Fibroblast of peridontal ligament (primary cell): ENCODE measurements at regions not wholly inside any gene's neighbourhood (a gene's known extent, or its start where the extent isn't known, plus 50 kb on each side); places are given as distances from the start of the nearest gene placed in this dataset.
A peak's percentile ranks its signal among the peaks of the same experiment; 100 is the strongest.
"Not testable (repeated sequence)": the region's sequence is repeated elsewhere in the genome, so short reads cannot be mapped to it uniquely, and the experiment has no call there.

Source experiments
- DNase-seq: peaks from one replicate; pipeline ENCODE4 v3.0.0-alpha.2; 2010; ENCODE audit errors: extremely low read depth

DNA sequence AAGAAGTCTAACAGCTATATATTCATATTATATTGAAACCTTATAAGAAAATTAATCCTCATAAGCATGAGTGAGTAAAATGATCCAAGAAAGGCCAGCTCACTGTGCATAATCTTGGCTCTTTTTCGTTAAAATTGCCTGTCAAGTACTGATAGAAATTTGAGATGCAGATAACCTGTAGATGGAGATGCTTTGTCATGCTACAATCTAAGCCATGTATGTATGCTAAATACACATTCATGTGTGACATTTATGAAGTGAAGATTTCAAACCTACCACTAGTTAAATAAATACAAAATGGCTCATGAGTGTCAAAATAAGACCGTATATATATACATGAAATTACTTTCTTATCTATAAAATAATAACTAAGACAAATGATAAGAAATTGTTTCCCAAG lies 1491.5 kb upstream of the PRMT6 start:
- no peak for DNase-seq

DNA sequence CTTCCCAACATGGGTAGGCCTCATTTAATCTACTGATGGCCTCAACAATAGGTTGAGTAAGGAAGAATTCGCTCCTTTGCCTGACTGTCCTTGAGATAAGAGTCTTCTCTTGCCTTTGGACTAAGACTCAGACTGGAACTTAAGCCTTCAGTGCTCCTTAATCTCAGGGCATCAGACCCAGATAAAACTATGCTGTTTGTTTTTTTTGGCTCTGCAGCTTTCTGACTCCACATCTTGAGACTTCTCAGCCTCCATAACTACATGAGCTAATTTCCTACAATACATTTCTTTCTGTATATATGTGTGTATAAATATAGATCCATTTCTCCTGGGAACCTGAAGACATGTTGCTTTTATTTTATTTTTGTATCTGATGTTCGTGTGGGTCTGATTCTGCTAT lies 1470.7 kb upstream of the PRMT6 start:
- peak; percentile 17 for DNase-seq

DNA sequence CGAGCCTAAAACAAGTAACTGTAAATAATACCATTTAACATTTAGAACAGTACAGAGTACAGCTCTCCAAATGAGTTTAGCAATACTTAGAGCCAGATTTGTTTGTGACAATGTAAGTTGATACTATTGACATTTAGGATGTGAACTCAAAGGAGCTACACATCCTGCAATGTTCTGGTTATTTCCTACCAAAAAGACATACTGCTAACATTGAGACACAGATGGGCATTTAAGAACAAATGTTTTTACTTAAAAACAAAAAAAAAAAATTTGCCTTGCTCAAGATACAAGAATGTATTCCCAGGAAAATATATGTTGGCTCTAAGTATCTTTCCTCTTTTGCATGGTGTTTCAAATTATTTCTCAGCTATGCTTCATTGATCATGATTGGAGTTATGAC lies 1464.8 kb upstream of the PRMT6 start:
- DNase-seq = peak; percentile 76

DNA sequence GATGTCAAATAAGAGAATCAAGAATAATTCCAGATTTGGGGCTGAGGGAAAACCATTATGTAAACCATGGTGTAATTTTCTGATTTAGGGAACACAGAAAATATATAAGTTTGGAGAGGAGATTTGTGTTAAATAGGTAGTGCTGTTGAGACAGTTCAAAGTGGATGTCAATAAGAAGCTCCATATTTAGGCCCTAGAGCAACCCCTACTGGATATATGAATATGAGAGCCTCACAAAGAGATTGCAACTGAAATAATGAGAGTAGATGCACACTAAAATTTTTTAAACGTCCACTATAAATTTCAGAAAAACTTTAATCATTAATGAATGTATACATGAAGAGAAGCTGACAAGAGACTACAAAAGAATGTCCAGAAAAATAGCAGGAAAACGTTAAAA lies 1447.8 kb upstream of the PRMT6 start:
- DNase-seq = peak; percentile 67

DNA sequence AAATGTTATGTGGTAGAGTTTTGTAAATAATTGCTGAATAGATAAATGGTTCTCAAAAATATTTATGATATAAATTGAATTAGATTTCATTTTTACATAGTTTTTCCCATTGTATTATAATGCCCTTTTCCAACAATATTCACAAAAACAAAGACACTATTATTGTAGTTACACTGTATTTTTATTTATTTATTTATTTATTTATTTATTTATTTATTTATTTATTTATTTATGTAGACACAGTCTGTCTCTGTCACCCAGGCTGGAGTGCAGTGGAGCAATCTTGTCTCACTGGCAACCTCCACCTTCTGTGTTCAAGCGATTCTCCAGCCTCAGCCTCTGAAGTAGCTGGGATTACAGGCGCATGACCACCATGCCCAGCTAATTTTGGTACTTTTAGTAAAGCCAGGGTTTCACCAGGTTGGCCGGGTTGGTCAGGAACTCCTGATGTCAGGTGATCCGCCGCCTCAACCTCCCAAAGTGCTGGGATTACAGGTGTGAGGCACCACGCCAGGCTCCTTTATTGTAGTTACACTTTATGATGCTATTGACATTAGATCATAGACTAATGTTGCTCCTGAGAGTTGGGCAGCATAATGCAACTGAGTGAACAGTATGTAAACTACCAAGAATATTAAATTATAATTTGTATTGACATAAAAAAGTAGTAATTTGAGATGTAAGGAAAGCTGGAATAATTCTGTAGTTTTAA lies 1430.0 kb upstream of the PRMT6 start:
- DNase-seq = no peak

DNA sequence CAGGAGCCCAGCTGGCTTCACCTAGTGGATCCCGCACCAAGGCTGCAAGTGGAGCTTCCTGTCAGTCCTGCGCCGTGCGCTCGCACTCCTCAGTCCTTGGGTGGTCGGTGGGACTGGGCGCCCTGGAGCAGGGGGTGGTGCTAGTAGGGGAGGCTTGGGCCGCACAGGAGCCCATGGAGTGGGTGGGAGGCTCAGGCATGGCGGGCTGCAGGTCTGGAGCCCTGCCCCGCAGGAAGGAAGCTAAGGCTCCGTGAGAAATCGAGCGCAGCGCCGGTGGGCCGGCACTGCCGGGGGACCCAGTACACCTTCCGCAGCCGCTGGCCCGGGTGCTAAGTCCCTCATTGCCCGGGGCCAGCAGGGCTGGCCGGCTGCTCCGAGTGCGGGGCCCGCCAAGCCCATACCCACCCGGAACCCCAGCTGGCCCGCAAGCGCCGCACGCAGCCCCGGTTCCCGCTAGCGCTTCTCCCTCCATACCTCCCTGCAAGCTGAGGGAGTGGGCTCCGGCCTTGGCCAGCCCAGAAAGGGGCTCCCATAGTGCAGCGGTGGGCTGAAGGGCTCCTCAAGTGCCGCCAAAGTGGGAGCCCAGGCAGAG lies 1425.2 kb upstream of the PRMT6 start:
- DNase-seq = not testable (repeated sequence)

DNA sequence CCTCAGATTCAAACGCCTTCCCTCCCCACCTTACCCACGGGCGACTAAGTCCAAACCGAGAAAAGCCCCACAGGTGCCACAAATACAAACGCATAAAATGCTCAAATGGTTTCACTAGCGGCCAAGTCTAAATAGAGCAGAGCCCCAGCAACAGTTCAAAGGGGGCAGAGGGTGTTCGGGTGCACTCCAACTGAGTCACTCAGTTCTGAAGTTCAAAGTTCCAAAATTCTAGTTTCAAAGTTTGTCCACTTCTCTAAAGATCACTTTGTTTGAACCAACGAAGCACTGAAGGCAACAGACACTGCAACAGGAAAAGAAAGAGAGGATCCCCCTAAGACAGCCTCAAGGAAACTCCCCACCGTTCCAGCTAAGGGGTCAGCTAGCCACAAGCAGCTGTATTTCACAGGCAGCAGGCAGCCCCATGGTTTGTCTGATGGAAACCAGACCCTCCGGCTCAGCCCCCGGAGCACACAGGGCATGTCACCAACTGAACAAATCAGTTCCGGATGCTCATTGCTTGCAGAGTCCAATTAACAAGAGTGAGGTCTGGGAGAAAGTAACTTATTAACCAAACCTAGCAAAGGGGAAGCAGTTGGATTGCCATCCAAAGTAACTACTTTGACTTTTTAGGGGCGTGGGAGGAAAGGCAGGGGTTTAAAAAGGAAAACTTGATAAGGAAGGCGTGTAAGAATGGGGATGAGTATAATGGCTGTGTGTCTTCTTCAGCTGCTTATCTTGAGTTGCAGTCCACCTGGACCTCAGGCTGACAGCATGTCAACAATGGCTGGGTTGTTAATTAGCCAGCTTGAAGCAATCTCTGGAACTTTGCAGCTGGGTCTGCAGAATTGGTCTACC lies 1423.9 kb upstream of the PRMT6 start:
- DNase-seq = no peak

DNA sequence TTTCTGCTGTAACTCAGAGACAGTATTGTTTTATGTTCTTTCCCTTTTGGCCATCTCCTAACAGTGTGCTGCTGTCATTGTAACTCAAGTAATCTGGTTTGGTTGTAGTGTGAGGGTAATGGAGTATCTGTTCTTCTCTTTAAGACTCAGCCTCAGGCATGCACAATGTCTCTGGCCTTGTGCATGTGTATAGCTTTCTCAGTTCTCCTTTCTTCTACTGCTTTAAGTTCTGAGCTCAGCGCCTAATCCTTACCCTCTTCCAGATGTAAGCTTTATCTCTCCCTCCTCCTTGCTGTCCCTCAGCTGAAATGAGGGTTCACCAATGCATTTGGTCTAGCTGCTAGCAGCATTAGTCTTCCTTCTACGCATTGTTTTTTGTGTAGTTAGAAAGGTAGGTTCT lies 1420.4 kb upstream of the PRMT6 start:
- DNase-seq = no peak

DNA sequence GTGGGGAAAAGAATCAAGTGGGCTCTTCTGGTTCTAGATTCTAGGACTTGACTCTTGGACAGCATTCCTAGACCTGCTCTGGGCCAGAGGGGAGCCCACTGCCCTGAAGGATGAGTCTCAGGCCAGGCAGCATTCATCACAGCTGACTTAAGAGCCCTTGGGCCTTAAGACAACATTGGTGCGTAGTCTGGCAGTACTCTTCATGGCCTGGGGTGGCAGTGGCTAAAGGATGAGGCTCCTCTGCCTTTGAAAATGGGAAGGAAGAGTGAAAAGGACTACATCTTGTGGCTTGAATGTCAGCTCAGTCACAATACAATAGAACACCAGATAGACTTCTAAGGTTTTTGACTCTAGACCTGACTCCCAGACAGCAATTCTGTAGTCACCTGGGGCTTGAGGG lies 1415.1 kb upstream of the PRMT6 start:
- DNase-seq = no peak

DNA sequence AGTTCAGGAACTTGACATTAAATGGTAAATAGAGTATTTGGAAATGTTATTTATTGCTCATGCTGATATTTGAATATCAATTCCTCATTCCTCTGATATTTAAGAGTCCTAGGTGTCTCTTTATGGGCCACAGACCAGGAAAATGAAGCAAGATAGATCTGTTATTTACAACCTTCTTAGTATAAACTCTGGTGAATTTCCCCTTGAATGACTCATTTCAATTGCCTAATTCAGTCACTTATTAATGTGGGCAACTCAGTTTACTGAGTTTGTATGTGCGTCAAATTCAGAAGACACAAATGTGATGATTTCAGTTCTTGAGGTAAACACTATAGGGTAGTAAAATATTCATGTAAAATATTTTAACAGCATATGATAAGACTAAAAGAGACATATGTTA lies 1404.4 kb upstream of the PRMT6 start:
- DNase-seq = no peak

DNA sequence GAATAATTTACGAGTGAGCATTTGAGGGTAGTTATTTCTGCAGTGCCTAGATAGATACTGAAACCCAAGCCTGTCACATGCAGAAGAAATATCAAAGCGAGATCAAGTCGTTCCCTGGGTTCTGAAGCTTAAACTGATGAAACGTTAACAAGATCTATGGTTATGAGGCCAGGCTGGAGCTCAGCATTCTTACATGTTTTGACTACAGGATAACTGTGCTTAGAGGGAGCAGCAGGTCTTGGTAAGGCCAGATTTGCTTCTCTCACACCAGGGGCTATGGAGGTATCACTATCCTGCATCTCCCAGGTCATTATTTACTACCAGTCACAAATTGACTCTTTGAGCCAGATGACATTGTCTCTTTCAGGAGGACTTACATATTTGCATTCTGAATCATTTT lies 1401.4 kb upstream of the PRMT6 start:
- no peak for DNase-seq

DNA sequence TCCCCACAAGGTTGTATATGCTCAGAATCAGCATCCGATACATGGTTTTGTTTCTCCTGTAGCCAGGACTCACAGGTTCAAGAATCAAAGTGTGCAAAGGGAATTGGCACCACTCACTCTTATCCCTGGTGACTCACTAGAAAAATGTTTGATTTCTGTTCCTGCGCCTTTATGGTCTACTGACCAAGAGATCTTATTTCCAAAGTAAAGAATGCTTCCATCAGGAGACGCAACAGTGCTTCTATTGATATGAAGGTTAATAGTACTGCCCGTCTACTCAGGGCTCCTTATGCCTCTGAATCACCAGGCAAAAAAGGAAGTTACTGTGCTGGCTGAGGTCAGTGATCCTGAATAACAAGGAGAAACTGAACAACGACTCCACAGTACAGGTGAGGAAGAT lies 1392.0 kb upstream of the PRMT6 start:
- no peak for DNase-seq

DNA sequence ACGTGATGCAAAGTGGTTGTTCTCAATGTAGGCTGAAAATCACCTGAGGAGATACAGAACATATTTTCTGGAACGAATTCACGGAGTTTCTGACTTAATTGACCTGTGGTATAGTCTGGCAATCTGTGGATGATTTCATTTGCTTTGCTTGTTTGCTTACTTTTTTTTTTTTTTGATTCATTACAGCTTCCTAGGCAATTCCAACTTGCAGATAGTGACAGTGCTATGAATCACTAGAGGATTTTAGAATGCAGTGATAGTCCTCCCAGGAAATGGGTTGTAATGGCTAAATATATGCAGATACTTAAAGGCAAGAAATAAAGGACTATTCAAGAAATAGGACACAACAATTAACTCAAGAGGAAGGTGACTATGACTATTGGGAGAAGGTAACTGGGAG lies 1378.1 kb upstream of the PRMT6 start:
- no peak for DNase-seq

DNA sequence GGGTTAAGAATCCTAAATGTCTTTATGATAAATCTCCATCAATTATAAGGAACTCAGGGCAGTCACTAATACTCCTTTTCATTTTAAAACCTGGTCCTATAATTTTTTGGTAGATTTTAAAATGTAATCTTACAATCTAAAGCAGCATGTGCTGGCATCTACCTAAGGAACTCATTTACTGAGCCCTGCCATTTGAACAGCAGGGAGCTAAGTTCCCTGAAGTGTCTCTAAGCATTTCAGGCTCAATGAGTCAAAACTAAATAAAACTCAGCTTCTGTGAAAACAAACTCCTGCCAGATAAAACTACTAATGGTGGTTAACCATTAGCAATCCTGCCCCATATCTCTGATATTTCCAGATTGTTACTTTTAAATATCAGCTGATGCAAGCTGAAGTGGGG lies 1371.8 kb upstream of the PRMT6 start:
- no peak for DNase-seq

DNA sequence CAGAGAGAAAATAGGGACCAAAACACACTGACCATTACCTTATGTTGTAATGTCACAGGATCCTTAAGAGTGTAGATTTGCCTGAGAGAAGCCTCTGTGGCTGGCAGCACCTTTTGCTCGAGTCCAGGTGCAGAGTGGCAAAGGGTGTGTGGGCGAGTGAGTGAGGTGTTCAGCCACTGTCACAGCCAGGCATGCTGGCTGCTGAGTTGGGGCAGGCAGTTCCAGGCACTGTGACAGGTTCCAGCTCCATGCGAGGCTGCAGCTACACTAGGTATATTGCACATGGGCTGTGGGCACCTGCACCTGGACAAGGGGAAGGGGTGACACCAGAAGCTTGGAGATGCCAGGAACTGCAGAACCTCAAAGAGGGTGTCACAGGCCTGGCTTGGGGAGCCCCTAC lies 1370.4 kb upstream of the PRMT6 start:
- no peak for DNase-seq

DNA sequence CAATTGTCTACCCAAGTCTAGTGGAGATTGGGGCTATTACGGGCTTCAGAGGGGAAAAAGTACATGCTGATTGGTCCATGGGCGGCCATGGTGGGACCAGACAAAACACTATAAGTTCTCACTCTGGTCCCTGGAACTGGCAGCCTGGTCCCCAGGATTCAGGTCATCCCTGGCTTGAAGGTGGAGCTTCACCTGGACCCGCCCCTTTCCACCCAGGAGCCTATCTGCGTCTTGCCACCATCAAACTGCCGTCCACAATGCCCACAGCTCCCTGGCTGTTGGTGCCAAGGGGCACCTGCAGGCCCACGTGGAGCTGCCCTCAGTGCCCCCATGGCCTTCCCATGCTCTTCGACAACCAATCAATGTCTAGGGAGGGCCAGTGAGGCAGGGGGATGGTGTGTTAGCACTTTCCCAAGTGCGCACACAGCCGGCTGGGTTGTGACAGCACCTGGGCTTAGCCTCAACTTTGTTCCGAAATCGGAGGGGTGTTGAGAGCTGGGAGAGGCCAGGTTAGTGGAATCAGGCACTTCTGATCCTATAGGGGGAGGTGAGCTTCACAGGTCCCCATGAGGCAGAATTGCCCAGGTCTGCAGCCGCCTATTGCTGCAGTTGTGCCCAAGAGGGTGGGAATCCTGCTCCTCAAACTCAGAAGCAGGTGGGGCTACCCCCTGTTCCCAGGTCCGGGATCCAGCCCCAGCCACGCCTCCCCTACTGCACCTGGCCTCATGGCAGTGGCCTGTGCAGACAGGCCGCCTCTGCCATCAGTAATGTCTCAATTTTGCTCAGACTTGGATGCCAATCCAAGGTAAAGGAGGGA lies 1369.4 kb upstream of the PRMT6 start:
- no peak for DNase-seq

DNA sequence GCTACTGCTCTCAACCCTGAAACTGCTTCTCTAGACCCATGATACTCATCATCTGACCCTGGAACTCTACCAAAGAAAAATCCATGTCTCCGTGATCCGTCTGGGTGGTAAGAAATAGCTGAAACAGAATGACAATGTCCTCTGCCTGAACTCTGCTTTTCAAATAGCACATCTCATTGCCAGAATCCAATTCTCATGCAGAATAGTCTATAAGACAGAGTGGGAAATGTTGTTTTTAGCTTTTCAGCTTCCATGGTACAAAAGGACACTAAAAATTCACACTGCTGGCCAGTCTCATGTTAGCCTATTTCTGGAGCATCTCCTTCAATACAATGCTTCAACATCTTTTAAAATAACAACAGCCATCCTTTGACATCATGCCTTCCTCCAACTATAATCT lies 1355.8 kb upstream of the PRMT6 start:
- no peak for DNase-seq

DNA sequence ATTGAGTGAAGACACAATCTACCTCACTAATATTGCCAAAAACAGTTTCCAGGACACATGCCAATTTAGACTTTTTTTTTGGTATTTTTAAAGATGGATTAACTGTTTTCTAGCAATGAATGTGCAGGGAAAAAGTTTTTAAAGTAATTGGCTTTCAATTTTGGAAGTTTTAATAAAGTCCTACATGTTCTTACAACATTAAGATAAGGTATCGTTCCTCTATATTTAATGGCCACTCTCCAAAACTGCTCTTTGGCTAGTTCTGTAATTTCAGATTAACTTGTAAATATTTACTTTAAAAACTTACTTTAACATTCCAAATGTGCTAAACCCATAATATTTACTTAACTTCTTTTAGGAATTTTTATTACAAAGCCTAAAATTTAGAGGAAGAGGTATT lies 1332.2 kb upstream of the PRMT6 start:
- DNase-seq = no peak

DNA sequence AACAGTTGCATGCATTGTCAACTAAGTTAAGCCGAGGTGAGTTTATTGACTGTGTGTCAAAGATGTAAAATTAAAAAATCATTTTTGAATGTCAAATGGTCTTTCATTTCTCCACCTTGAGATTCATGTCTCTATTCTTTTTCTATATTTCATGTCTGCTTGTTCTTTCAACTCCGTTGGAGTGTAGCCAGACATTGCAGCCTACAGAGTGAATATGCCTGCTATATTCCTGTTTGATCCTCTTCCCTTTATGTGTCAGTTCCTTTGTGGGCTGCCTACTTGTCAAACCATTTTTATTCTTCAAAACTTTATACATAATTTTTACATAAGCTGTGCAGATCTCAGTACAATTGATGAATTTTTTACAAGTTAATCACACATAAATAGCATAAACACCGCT lies 1325.8 kb upstream of the PRMT6 start:
- no peak for DNase-seq

DNA sequence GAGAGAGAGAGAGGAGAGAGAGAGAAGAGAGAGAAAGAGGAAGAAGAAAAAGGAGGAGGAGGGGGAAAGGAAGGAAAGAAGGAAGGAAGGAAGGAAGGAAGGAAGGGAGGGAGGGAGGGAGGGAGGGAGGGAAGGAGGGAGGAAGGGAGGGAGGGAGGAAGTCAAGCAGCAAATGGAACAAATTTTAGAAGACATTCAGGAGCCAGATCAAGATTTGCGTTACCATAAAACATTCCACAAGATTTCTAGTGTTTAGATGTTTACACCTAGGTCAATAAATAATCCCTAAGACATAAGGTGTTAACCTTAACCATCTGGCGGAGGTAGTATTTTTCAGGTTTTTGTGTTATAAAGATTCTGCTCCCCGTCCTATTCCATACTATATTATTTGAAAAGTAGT lies 1320.1 kb upstream of the PRMT6 start:
- no peak for DNase-seq

DNA sequence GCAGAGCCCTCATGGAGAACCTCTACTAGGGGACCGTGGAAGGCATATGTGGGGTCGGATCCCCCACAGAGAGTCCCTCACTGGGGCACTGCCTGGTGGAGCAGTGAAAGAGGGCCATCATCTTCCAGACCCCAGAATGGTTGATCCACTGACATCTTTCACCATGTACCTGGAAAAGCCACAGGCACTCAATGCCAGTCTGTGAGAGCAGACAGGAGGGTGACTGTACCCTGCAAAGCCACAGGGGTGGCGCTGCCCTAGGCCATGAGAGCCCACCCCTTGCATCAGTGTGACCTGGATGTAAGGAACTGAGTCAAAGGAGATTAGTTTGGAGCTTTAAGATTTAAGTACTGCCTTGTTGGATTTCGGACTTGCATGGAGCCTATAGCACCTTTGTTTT lies 1276.7 kb upstream of the PRMT6 start:
- no peak for DNase-seq

DNA sequence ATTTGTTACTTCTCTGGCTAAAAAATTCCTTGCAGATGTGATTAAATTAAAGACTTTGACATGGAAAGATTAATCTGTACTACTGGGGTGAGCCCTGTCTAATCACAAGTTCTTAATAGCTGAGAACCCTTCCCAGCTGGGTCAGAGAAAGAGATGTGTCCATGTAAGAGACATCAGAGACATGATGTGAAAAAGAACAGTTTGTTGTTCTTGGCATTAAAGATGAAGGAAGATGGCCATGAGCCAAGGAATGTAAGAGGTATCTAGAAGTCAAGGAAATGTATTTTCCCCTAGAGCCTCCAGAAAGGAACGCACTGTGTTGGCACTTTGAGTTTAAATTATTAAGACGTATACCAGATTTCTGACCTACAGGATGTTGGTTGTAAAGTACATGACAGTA lies 1271.5 kb upstream of the PRMT6 start:
- DNase-seq = no peak
